ENCODE measurements at regions not wholly inside any gene's neighbourhood (a gene's known extent, or its start where the extent isn't known, plus 50 kb on each side); places are given as distances from the start of the nearest gene placed in this dataset.

GRCh38 chr2:67050622-67051021 lies 346.5 kb upstream of the ETAA1 start:
- no peak for TF ChIP-seq CTCF (IDR thresholded peaks at IDR 0.05 in 4 of 5, conservative IDR thresholded peaks at IDR 0.05 in 1 of 5)
- no peak for TF ChIP-seq POLR2A (IDR thresholded peaks at IDR 0.05)
